Hepatocyte (in vitro differentiated cells): ENCODE measurements at regions not wholly inside any gene's neighbourhood (a gene's known extent, or its start where the extent isn't known, plus 50 kb on each side); places are given as distances from the start of the nearest gene placed in this dataset.

Source experiments
- DNase-seq: peaks from one replicate; pipeline ENCODE4 v3.0.0-alpha.2; 2016; ENCODE audit warnings: low spot score
- H2AFZ ChIP-seq: fragments of 200-600 bp; sonication (generic); 2 replicates; pipeline ENCODE4 v1.6.0; 2016; ENCODE audit warnings: antibody characterized with exemption, mild to moderate bottlenecking
- H3K27ac ChIP-seq: fragments of 200-600 bp; sonication (generic); 2 replicates; pipeline ENCODE4 v1.5.1; 2016; ENCODE audit warnings: mild to moderate bottlenecking
- H3K27me3 ChIP-seq: fragments of 200-600 bp; sonication (generic); 2 replicates; pipeline ENCODE4 v1.6.1; 2016
- H3K36me3 ChIP-seq: fragments of 200-600 bp; sonication (generic); replicated peaks from 2 replicates; pipeline ENCODE4 v1.5.1; 2016; ENCODE audit warnings: low read depth; ENCODE audit not compliant: insufficient read depth
- H3K4me1 ChIP-seq: fragments of 200-600 bp; sonication (generic); 2 replicates; pipeline ENCODE4 v1.5.1; 2016; ENCODE audit warnings: mild to moderate bottlenecking, moderate library complexity; ENCODE audit not compliant: insufficient read depth
- H3K4me2 ChIP-seq: fragments of 200-600 bp; sonication (generic); 2 replicates; pipeline ENCODE4 v1.6.0; 2016
- H3K4me3 ChIP-seq: fragments of 200-600 bp; sonication (generic); 2 replicates; pipeline ENCODE4 v1.5.1; 2016; ENCODE audit warnings: mild to moderate bottlenecking
- H3K79me2 ChIP-seq: fragments of 200-600 bp; sonication (generic); 2 replicates; pipeline ENCODE4 v1.6.0; 2017; ENCODE audit warnings: mild to moderate bottlenecking
- H3K9me2 ChIP-seq: fragments of 200-600 bp; sonication (generic); replicated peaks from 2 replicates; pipeline ENCODE4 v1.6.0; 2017; ENCODE audit warnings: mild to moderate bottlenecking; ENCODE audit not compliant: insufficient read depth
- H3K9me3 ChIP-seq: fragments of 200-600 bp; sonication (generic); 2 replicates; pipeline ENCODE4 v1.5.1; 2016; ENCODE audit warnings: low read depth, mild to moderate bottlenecking
- H4K20me1 ChIP-seq: fragments of 200-600 bp; sonication (generic); 2 replicates; pipeline ENCODE4 v1.6.0; 2016; ENCODE audit warnings: mild to moderate bottlenecking; ENCODE audit not compliant: insufficient read depth, poor library complexity, severe bottlenecking
- CTCF ChIP-seq: fragments of 200-600 bp; sonication (generic); IDR thresholded peaks from 2 replicates; pipeline ENCODE4 v1.5.1; 2016; ENCODE audit warnings: antibody characterized with exemption, mild to moderate bottlenecking; ENCODE audit not compliant: poor library complexity
- EZH2 ChIP-seq: fragments of 200-600 bp; sonication (generic); IDR thresholded peaks from 2 replicates; pipeline ENCODE4 v1.6.1; 2016; ENCODE audit warnings: antibody characterized with exemption, mild to moderate bottlenecking, borderline replicate concordance
- EZH2phosphoT487 ChIP-seq: fragments of 200-600 bp; sonication (generic); IDR thresholded peaks from one replicate; pipeline ENCODE4 v1.6.1; 2018; ENCODE audit warnings: antibody characterized with exemption, mild to moderate bottlenecking, low read depth, moderate library complexity; ENCODE audit not compliant: unreplicated experiment, severe bottlenecking
- whole genome bisulfite sequencing: methylation state at CpG from one replicate; pipeline ENCODE4 v1.1.6; 2016; ENCODE audit warnings: low lambda C conversion rate; ENCODE audit errors: missing lambda C conversion rate; 5-methylcytosine and 5-hydroxymethylcytosine counted together

DNA sequence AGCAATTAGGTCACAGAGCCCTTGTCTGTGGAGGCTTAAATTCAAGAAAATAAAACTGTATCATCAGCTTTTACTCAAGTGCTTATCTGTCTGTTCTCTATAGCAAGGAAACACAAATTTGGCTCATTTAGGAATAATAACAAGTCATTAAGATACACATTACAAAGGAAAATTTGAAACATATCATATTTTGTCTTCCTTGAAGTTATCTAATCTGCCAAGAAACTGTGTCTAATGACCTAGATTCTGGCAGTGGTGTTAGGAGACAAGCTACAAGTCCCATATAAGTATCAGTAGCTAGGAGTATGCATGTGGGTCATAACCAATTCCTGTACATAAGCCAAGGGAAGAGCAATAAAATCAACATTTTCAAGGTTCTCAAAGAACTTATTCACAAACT lies 108.2 kb upstream of the SETMAR start:
- DNase-seq: no peak
- peaks cover 4% of the 10 kb centered on the region for H3K4me1 ChIP-seq
- no peak for TF ChIP-seq EZH2phosphoT487
- TF ChIP-seq EZH2: no peak
- TF ChIP-seq CTCF: no peak
- no peaks in the 10 kb centered on the region for H3K36me3 ChIP-seq
- no peaks in the 10 kb centered on the region for H3K9me2 ChIP-seq
- H3K79me2 ChIP-seq: no peaks in the 10 kb centered on the region
- no peaks in the 10 kb centered on the region for H3K27me3 ChIP-seq
- H3K4me3 ChIP-seq: no peak overlapping the region
- H2AFZ ChIP-seq: no peak overlapping the region
- no peaks in the 10 kb centered on the region for H4K20me1 ChIP-seq
- H3K9me3 ChIP-seq: no peaks in the 10 kb centered on the region
- no peak overlapping the region for H3K27ac ChIP-seq
- no peak overlapping the region for H3K4me2 ChIP-seq

DNA sequence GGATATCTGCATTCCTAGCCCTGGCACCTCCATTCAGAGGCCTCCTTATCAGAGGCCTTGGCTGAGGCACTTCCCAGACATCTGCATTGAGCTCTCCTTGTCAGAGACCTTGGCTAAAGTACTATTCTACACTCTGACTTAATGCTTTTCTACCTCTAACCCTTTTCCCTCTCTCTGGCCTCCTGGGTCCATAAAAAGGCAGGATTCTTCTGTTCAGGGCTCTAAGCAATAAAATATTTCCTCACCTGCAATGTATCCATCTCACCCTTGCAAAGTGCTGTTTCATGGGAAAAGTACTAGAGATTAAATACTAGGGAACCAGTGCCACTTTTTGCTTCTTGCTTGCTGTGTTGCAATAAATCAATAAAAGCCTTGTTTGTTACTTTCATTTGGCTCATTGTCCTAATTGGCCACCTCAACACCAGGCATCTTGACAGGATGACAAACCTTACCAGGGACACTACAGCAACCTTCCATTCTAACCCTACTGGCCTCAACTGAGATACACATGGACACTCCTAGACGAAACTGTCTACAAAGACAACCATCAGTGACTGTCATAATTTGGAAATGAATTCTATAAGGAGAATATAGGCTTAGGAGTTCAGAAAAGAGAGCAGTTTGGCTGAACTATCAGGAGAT lies 106.5 kb upstream of the SETMAR start:
- peak overlapping the region; percentile 46 for H3K27ac ChIP-seq
- 87% methylated on average over 1 of the region's 1 CpG for WGBS

GRCh38 chr3:4197670-4198069 lies 105.5 kb upstream of the SETMAR start:
- WGBS: 87% methylated on average over 6 of the region's 6 CpGs

More for the DNA sequence above, 106.5 kb upstream of the SETMAR start:
- no peaks in the 10 kb centered on the region for H3K79me2 ChIP-seq
- no peak overlapping the region for H3K4me2 ChIP-seq
- no peaks in the 10 kb centered on the region for H3K9me3 ChIP-seq
- DNase-seq: peak; percentile 13
- TF ChIP-seq EZH2: no peak
- no peak for TF ChIP-seq CTCF
- no peak for TF ChIP-seq EZH2phosphoT487
- no peaks in the 10 kb centered on the region for H4K20me1 ChIP-seq
- H3K36me3 ChIP-seq: no peaks in the 10 kb centered on the region
- H2AFZ ChIP-seq: no peak overlapping the region
- no peaks in the 10 kb centered on the region for H3K9me2 ChIP-seq
- no peak overlapping the region for H3K4me3 ChIP-seq
- H3K4me1 ChIP-seq: peaks cover 4% of the 10 kb centered on the region
- H3K27me3 ChIP-seq: no peaks in the 10 kb centered on the region

More at GRCh38 chr3:4197670-4198069, 105.5 kb upstream of the SETMAR start:
- no peak for TF ChIP-seq CTCF
- TF ChIP-seq EZH2: no peak
- no peak for TF ChIP-seq EZH2phosphoT487
- no peak for DNase-seq
- H3K4me3 ChIP-seq: no peak overlapping the region
- no peaks in the 10 kb centered on the region for H3K9me3 ChIP-seq
- H2AFZ ChIP-seq: no peak overlapping the region
- no peaks in the 10 kb centered on the region for H3K36me3 ChIP-seq
- H4K20me1 ChIP-seq: no peaks in the 10 kb centered on the region
- H3K27me3 ChIP-seq: no peaks in the 10 kb centered on the region
- peaks cover 4% of the 10 kb centered on the region for H3K4me1 ChIP-seq
- H3K79me2 ChIP-seq: no peaks in the 10 kb centered on the region
- H3K9me2 ChIP-seq: no peaks in the 10 kb centered on the region
- H3K4me2 ChIP-seq: no peak overlapping the region
- no peak overlapping the region for H3K27ac ChIP-seq
